ENCODE measurements at regions not wholly inside any gene's neighbourhood (a gene's known extent, or its start where the extent isn't known, plus 50 kb on each side); places are given as distances from the start of the nearest gene placed in this dataset.
A peak's percentile ranks its signal among the peaks of the same experiment; 100 is the strongest.

DNA sequence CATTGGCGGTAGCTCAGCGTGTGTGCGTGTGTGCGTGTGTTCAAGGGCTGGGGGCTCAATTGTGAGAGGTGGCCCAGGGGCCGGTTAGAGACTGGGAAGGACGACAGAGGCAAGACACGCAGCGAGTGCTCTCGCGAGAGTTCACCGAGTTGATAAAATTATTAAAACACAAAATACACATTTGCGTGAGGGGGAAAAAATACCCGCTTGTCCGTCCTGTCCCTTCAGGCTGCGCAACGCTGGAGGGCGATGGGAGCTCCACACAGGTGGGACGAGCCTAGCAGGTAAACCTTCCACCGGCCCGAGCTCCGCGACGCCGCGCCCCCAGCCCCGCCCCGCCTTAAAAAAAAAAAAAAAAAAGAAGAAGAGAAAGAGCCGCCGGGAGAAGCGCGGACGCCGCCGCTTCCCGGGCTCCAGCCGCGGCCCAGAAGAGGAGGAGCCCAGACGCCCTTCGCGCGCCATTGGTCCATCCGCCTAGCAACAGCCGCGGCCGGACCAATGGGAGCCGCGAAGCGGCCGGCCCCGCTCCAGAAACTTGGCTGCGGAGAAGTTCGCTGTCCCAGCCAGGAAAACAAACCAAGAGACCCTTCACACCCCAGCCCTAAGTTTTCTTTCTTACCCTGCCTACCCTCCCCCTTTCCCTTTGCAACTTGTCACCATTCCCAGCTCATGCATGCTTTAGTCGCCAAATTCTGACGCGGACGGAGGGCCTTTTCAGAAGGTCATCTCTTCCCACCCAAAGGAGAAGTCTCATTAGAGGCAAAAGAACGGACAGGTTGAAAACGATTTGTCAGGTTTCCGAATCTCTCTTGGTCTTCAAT, 169.9 kb upstream of the MAF start:
- peaks cover 41% of the 10 kb centered on the region for H3K27me3 Mint-ChIP-seq
- H3K36me3 Mint-ChIP-seq: no peaks in the 10 kb centered on the region
- peak overlapping the region; percentile 80 for H3K4me3 Mint-ChIP-seq

DNA sequence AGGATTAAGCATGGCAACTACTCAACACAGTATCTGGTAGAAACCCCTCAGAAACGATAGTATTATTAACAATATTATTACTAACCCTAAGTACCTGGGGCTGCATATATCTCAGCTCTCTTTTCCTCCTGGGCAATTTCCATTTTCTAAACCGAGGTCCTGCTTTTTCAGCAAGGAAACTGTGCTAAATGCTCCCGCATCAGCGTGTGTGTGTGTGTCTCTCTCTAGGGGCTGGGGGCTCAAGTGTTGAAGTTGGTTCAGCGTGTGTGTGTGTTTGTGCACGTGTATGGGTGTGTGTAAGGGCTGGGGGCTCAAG, 169.3 kb upstream of the MAF start:
- Mint-ChIP-seq H3K4me1 (peaks cover 9% of the 10 kb centered on the region), H3K27ac (no peak overlapping the region), H3K27me3 (peaks cover 41% of the 10 kb centered on the region), H3K36me3 (no peaks in the 10 kb centered on the region), H3K4me3 (peak overlapping the region; percentile 75), H3K9me3 (no peaks in the 10 kb centered on the region)
- no peak for DNase-seq

More for the DNA sequence above, 169.9 kb upstream of the MAF start:
- peak; percentile 72 for DNase-seq
- peaks cover 9% of the 10 kb centered on the region for H3K4me1 Mint-ChIP-seq
- no peaks in the 10 kb centered on the region for H3K9me3 Mint-ChIP-seq
- peak overlapping the region; percentile 42 for H3K27ac Mint-ChIP-seq

DNA sequence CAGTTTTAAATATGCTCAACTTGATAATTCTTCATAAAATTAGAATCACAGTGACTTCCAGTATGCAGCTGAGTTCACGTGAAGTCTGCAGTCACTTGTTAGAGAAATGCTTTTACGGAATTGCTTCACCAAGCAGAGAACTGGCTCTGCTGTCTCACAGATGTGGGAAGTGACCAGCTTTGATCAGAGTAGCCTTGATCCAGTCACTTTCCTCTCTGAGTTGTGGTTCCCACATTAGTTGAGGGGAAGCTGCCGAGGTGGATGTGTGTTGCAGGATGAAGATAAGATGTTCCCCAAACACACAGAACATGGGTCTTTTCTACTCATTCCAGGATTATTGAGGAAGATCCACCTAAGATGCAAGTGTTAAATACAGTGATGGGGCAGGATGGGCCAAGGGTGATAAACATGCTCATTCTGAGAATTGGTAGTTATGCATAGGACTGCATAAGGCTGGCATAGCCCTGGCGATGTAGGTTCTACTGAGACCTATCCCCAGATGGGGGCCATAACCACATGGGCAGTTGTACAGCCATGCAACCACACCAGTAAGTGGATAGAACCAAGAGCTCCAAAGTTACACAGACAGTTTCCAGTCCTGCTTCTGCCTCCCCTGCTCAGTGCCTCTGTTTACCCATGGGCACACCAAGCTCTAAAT, 168.9 kb upstream of the MAF start:
- Mint-ChIP-seq H3K27ac (no peak overlapping the region), H3K4me3 (no peak overlapping the region)

DNA sequence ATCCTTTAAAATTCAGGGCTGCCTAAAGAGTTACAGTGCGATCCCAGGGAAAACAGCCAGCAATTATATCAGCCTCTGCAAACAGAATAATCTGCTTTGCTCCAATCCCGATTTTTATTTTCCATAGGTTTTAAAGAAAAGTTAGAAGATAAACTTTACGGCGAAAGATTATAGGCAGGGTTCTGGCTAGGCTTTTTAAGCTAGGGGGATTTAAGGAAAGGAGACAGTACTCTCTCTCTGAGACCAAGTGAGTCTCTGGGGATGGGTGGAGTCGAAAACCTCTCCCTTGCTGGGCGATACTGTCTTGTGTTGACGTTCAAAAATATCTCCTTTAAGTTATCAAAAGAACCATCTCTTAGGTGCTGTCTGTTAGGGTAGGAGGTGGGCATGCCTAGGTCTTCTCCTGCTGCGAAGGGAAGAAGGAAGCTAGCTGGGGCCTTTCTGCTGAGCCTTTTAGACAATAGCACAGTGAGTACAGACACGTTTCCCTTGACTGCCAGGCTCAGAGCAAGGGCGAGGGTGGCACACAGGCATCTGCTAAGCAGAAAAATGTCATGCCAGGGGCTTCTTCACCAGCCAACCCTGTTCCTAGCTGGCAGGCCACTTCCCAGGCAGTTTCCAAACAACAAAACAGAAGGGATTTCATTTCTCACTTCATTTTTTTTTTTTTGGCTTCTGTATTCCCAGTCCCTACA, 167.9 kb upstream of the MAF start:
- no peaks in the 10 kb centered on the region for H3K9me3 Mint-ChIP-seq

More for the DNA sequence above, 168.9 kb upstream of the MAF start:
- H3K4me1 Mint-ChIP-seq: peaks cover 9% of the 10 kb centered on the region
- DNase-seq: no peak
- H3K9me3 Mint-ChIP-seq: no peaks in the 10 kb centered on the region
- no peaks in the 10 kb centered on the region for H3K36me3 Mint-ChIP-seq
- H3K27me3 Mint-ChIP-seq: peaks cover 41% of the 10 kb centered on the region

DNA sequence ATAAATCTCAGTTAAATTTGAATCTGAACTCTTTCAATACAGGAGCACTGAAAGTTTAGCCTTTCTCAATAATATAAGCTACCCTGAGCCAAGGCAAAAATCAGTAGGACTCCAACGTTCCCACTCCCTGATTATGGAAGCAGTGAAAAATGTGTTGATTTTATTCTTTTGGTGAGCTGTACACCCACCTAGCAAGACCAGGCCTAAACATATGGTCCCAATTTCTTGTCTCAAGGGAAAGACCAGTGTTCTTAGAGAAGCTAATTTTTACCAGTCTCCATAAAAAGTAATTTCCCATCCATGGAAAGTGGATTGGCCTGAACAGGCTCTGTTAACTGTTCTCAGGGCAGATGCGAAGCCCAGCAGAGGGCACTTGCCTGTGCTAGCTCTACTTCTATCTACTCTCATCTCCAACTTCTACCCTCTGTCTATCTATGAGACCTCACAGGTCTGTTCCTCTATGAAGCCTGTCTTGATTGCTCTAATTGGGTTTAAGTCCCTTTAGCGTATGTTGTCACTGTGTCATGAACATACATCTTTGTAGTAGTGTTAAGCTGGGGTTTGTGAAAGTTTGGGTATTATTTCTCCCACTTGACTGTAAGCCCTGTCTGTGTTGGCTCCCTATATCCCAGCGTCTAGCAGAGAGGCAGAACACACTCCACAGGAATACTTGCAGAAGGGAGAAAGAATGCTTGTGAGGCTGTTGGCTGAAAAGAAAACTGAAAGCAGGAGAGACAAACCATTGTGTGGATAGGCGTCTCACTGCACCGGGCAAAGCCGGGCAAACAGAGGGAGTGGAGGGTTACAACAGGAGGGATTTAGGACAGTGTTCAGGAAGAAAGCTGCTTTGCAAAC, 167.1 kb upstream of the MAF start:
- no peaks in the 10 kb centered on the region for H3K9me3 Mint-ChIP-seq

More for the DNA sequence above, 167.9 kb upstream of the MAF start:
- peaks cover 9% of the 10 kb centered on the region for H3K4me1 Mint-ChIP-seq
- no peak overlapping the region for H3K27ac Mint-ChIP-seq
- no peak for DNase-seq
- no peak overlapping the region for H3K4me3 Mint-ChIP-seq
- H3K27me3 Mint-ChIP-seq: peaks cover 41% of the 10 kb centered on the region
- H3K36me3 Mint-ChIP-seq: no peaks in the 10 kb centered on the region

DNA sequence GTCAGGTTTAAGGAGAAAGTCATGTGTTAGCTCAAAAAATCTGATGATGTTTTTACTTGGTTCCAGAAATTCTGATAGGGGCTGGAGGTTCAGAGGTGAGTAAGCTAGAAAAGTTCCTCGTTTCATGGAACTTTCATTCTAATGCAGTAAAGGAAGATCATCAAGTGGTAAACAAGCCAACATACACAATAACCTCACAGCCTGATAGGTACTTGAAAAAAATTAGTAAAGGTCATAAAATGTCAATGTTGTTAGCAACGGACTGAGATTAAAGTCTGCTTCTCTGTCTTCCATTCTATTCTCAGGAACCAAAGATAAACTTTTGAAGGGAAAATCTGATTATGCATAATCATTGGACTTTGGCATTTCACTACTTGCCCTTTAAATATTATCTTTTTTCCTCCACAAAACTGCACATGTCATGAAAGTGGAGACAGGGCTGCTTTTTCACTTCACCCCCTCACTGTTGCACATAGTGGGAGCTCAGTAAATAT, 165.4 kb upstream of the MAF start:
- DNase-seq: no peak
- Mint-ChIP-seq H3K27ac (no peak overlapping the region), H3K4me3 (no peak overlapping the region), H3K27me3 (peaks cover 24% of the 10 kb centered on the region), H3K9me3 (no peaks in the 10 kb centered on the region), H3K4me1 (peaks cover 8% of the 10 kb centered on the region), H3K36me3 (no peaks in the 10 kb centered on the region)

More for the DNA sequence above, 167.1 kb upstream of the MAF start:
- Mint-ChIP-seq H3K36me3 (no peaks in the 10 kb centered on the region), H3K27ac (no peak overlapping the region), H3K27me3 (peaks cover 41% of the 10 kb centered on the region), H3K4me3 (no peak overlapping the region), H3K4me1 (peaks cover 9% of the 10 kb centered on the region)
- no peak for DNase-seq

DNA sequence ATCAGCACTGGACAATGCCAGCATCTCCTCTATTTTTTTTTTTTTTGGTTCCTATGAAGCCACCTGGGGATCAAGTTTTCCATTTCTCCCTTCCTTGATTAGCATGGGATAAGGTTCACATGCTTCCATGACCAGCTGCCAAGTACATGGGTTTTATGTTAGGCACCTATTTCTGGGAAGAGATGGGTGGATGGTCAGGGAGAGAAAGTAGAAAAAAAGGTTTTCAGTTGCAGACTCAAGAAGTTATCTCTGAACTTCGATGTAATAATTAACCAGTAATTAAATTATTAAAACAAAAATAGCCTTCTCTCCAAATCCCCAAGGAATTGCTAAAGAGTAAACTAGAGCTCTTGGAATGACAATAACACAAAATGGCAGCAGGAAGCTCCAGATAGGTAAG, 164.9 kb upstream of the MAF start:
- peaks cover 19% of the 10 kb centered on the region for H3K27me3 Mint-ChIP-seq
- no peaks in the 10 kb centered on the region for H3K36me3 Mint-ChIP-seq
- H3K4me3 Mint-ChIP-seq: no peak overlapping the region
- no peak overlapping the region for H3K27ac Mint-ChIP-seq
- DNase-seq: no peak
- peaks cover 4% of the 10 kb centered on the region for H3K4me1 Mint-ChIP-seq
- H3K9me3 Mint-ChIP-seq: no peaks in the 10 kb centered on the region

DNA sequence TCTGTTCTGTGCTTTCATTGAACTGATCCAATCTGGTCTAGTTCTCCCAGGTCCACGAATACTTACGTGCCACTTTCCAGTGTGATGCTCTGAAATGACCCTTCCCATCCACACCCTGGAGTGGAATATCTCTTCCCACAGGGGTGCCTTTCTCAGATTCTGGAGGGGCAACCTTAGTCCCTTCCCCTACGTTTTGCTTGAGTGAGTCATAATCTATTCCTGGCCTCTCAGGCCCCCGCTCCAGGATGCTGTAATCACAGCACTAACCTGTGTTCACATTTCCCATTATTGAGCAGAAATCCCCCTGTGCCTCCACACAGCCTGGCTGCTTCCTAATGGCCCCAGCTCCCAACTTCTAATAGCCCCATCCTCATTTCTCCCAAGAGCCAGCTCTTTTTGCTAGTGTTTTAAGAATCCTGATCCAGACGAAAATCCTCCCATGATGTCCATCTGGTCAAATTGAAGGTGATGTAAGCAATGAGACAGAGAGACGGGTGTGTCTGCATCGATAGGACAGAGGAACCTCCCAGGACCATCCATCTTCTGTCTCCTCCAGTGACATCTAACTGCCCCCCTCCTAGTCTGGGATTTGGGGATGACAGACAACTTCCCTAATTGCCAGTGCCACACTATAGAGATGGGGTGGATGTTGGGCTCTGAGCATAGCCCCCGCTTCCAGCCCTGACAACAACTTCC, 164.0 kb upstream of the MAF start:
- Mint-ChIP-seq H3K36me3 (no peaks in the 10 kb centered on the region), H3K4me3 (no peak overlapping the region), H3K27me3 (peaks cover 13% of the 10 kb centered on the region), H3K4me1 (no peaks in the 10 kb centered on the region), H3K9me3 (no peaks in the 10 kb centered on the region), H3K27ac (no peak overlapping the region)
- no peak for DNase-seq

DNA sequence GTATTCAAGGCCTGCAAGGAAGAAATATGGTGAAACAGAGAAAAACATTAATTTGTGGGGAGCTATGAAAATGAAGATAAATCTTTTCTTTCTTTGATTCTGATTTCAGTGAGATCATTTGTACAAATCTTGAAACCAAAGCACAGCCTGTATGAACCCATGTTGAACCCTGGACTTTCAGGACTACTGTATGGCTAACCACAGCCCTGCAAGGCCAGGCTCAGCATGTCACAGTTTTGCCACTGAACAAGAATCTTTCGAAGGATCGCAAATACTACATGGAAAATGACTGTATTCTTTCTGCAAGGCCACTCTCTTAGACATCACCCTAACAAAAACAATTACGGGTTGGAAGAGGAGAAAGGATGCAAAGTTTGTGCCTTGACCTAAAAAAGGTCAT, 161.7 kb upstream of the MAF start:
- Mint-ChIP-seq H3K4me1 (no peaks in the 10 kb centered on the region), H3K9me3 (no peaks in the 10 kb centered on the region), H3K27ac (no peak overlapping the region), H3K36me3 (no peaks in the 10 kb centered on the region), H3K4me3 (no peak overlapping the region), H3K27me3 (no peaks in the 10 kb centered on the region)
- no peak for DNase-seq

DNA sequence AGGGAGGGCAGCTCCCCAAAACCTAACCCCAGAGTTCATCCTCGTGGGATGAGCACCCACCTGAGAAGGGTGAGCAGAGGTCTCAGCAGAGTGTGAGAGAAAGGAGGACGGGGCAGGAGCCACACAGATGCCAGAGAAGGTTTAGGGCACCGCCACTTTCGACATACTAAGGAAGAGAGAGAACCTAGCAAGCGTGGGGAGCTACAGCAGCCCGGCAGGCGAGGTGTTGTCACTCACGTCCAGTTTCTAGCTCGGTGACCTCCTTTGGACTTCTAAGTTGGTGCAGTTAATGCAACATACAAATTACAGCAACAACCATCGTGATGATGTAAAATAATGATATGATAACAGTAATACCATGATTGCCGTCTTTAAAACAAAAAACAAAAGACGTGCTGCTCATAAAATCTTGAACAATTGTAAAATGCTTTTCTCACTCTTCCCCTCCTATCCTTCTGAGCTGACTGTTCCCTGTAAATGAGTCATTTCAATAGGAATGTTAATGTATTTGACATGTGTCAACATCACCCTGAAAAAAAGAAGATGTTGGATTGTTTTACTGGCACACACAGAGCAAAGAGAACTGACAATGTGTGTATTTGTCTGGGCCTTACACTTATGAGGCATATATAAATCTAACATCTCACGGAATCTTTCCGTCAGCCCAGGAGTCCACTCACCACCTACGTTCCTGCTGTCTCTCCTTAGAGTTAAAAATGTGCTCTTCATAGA, 158.2 kb upstream of the MAF start:
- DNase-seq: no peak
- Mint-ChIP-seq H3K27ac (no peak overlapping the region), H3K4me3 (no peak overlapping the region), H3K36me3 (no peaks in the 10 kb centered on the region), H3K4me1 (no peaks in the 10 kb centered on the region), H3K27me3 (peaks cover 14% of the 10 kb centered on the region), H3K9me3 (no peaks in the 10 kb centered on the region)

DNA sequence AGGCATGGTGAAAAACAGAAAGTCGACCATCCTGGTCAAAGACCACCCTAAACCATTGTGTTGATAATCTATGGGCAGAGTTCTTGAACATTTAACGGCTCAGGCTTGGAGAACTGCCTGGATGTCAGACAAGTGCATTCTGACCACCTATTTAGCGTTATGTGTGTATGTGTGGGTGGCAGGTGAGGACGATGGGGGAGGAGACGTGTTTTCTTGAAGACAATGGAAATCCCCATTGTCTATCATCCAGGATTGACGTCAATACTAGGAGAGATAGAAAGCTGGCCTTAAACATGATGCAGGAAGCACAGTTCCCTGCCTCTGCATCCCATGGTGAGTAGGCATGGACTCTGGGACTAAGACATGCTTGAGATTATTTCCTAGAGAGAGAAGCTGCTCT, 157.4 kb upstream of the MAF start:
- H3K9me3 Mint-ChIP-seq: no peaks in the 10 kb centered on the region
- H3K27me3 Mint-ChIP-seq: peaks cover 16% of the 10 kb centered on the region
- H3K36me3 Mint-ChIP-seq: no peaks in the 10 kb centered on the region
- no peak overlapping the region for H3K4me3 Mint-ChIP-seq
- no peak for DNase-seq
- no peak overlapping the region for H3K27ac Mint-ChIP-seq
- no peaks in the 10 kb centered on the region for H3K4me1 Mint-ChIP-seq

DNA sequence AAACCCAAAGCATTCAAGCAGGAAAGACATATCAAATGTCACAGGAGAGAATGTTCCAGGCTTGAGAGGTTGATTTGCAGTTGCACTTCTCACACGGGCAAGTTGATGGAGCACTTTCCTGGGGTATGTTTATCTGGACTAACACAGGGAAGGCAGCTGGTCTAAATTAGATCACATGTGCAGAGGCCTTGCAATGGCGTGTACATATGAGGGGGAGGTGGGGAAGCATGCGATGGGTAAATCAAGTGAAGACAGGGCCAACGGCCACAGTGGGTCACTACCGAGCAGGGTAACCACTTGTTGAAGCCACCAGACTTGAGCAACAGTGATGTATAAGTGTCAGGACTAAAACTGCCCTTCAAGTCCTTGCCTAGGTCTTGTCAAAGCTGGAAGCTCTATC, 156.6 kb upstream of the MAF start:
- no peak overlapping the region for H3K4me3 Mint-ChIP-seq
- H3K36me3 Mint-ChIP-seq: no peaks in the 10 kb centered on the region
- no peak overlapping the region for H3K27ac Mint-ChIP-seq
- DNase-seq: no peak
- peaks cover 16% of the 10 kb centered on the region for H3K27me3 Mint-ChIP-seq
- H3K4me1 Mint-ChIP-seq: no peaks in the 10 kb centered on the region
- H3K9me3 Mint-ChIP-seq: no peaks in the 10 kb centered on the region

DNA sequence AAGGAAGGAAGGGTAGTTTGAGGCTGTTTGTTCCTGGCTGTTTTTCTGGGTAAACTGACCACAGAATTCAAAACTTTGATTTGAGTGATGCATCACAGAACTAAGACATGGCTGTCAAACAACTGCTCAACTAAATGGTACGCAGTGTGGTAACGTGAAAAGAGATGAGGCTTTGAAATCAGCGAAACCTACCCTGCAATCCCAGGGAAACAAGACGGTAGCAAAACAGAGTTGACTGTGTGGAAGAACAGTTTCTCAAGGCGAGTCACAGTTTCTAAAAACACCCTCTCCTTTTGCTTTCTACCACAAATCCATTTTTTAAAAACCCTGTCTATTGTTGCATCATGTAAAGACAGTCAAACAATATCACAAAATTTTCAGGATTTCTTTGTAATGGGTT, 156.0 kb upstream of the MAF start:
- Mint-ChIP-seq H3K27ac (no peak overlapping the region), H3K27me3 (peaks cover 16% of the 10 kb centered on the region), H3K4me3 (no peak overlapping the region), H3K9me3 (no peaks in the 10 kb centered on the region), H3K4me1 (no peaks in the 10 kb centered on the region), H3K36me3 (no peaks in the 10 kb centered on the region)
- DNase-seq: no peak

DNA sequence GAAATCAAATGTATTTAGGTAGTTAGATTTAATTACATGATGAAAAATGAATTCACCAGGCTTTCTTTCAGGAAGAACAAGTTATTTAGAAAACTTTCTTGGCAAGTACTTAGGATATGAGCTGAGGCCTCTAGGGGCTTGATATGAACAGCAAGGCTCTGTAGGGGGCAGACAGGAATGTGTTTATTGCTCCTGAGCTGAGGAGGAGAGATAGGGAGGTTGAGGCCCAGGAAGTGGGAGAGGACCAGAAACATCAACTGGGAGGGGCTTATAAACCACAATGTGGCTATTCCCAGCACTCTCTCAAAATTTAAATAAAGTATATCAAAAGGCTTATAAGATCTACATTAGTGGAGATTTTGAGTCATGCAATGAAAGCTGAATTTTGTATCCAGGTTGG, 154.0 kb upstream of the MAF start:
- Mint-ChIP-seq H3K4me1 (no peaks in the 10 kb centered on the region), H3K27me3 (peaks cover 16% of the 10 kb centered on the region), H3K36me3 (no peaks in the 10 kb centered on the region), H3K4me3 (no peak overlapping the region), H3K9me3 (peaks cover under 1% of the 10 kb centered on the region), H3K27ac (no peak overlapping the region)
- DNase-seq: no peak
